Adipocyte (in vitro differentiated cells): ENCODE measurements at regions not wholly inside any gene's neighbourhood (a gene's known extent, or its start where the extent isn't known, plus 50 kb on each side); places are given as distances from the start of the nearest gene placed in this dataset.
"Not testable (repeated sequence)": the region's sequence is repeated elsewhere in the genome, so short reads cannot be mapped to it uniquely, and the experiment has no call there.

Experiments
- DNase-seq: peaks from one replicate; pipeline ENCODE4 v3.0.0-alpha.2; 2015; ENCODE audit warnings: low read depth
- H3K27me3 ChIP-seq: replicated peaks from 2 replicates; pipeline ENCODE4 v1.7.0; 2013; ENCODE audit warnings: mild to moderate bottlenecking, low read length, moderate library complexity; ENCODE audit not compliant: control insufficient read depth, insufficient read depth
- H3K36me3 ChIP-seq: 2 replicates; pipeline ENCODE4 v1.7.0; 2013; ENCODE audit warnings: low read length, mild to moderate bottlenecking, moderate library complexity; ENCODE audit not compliant: control insufficient read depth, insufficient read depth, severe bottlenecking
- H3K4me1 ChIP-seq: 2 replicates; pipeline ENCODE4 v1.7.0; 2013; ENCODE audit warnings: mild to moderate bottlenecking, low read length, moderate library complexity; ENCODE audit not compliant: control insufficient read depth, insufficient read depth
- H3K4me3 ChIP-seq: 2 replicates; pipeline ENCODE4 v1.7.0; 2013; ENCODE audit warnings: mild to moderate bottlenecking, low read length, moderate library complexity
- H3K9ac ChIP-seq: 2 replicates; pipeline ENCODE4 v1.7.0; 2013; ENCODE audit warnings: mild to moderate bottlenecking, low read length, moderate library complexity
- H3K9me3 ChIP-seq: 2 replicates; pipeline ENCODE4 v1.7.0; 2013; ENCODE audit warnings: mild to moderate bottlenecking, low read length, moderate library complexity; ENCODE audit not compliant: control insufficient read depth

GRCh38 chr10:91096274-91096673 lies 124.2 kb upstream of the PCGF5 start:
- Histone ChIP-seq H3K9ac (no peak overlapping the region), H3K9me3 (peaks cover 24% of the 10 kb centered on the region), H3K36me3 (no peaks in the 10 kb centered on the region), H3K4me1 (peaks cover under 1% of the 10 kb centered on the region), H3K4me3 (no peak overlapping the region), H3K27me3 (peaks cover 4% of the 10 kb centered on the region)
- DNase-seq, result no peak

- no peak for DNase-seq
- H3K4me3 ChIP-seq, result no peak overlapping the region
- H3K27me3 ChIP-seq, result peaks cover 14% of the 10 kb centered on the region
- H3K4me1 ChIP-seq, result no peaks in the 10 kb centered on the region
- H3K9me3 ChIP-seq, result peaks cover 24% of the 10 kb centered on the region
- no peak overlapping the region for H3K9ac ChIP-seq
- H3K36me3 ChIP-seq, result no peaks in the 10 kb centered on the region
Observed at GRCh38 chr10:91097313-91097712, 123.2 kb upstream of the PCGF5 start.

GRCh38 chr10:91098021-91098420 lies 122.4 kb upstream of the PCGF5 start:
- Histone ChIP-seq H3K9me3 (peaks cover 24% of the 10 kb centered on the region), H3K27me3 (peaks cover 20% of the 10 kb centered on the region)
- not testable (repeated sequence) for H3K9ac ChIP-seq, H3K36me3 ChIP-seq, H3K4me3 ChIP-seq, H3K4me1 ChIP-seq, DNase-seq

GRCh38 chr10:91103384-91104192 lies 116.9 kb upstream of the PCGF5 start:
- H3K9me3 ChIP-seq, result peaks cover 7% of the 10 kb centered on the region
- no peak for DNase-seq
- no peak overlapping the region for H3K9ac ChIP-seq
- no peaks in the 10 kb centered on the region for H3K36me3 ChIP-seq
- peaks cover 5% of the 10 kb centered on the region for H3K4me1 ChIP-seq
- no peak overlapping the region for H3K4me3 ChIP-seq
- H3K27me3 ChIP-seq, result peaks cover 47% of the 10 kb centered on the region

GRCh38 chr10:91104193-91105041 lies 116.0 kb upstream of the PCGF5 start:
- Histone ChIP-seq H3K4me3 (no peak overlapping the region), H3K4me1 (peaks cover 5% of the 10 kb centered on the region), H3K9ac (no peak overlapping the region), H3K27me3 (peaks cover 47% of the 10 kb centered on the region), H3K36me3 (no peaks in the 10 kb centered on the region), H3K9me3 (peaks cover 4% of the 10 kb centered on the region)
- DNase-seq, result no peak

- H3K9me3 ChIP-seq, result peaks cover 4% of the 10 kb centered on the region
- H3K27me3 ChIP-seq, result peaks cover 43% of the 10 kb centered on the region
- no peaks in the 10 kb centered on the region for H3K36me3 ChIP-seq
- no peak overlapping the region for H3K9ac ChIP-seq
- H3K4me3 ChIP-seq, result no peak overlapping the region
- H3K4me1 ChIP-seq, result peaks cover 5% of the 10 kb centered on the region
- DNase-seq, result no peak
Observed at GRCh38 chr10:91105269-91105668, 115.2 kb upstream of the PCGF5 start.

- H3K4me1 ChIP-seq, result peaks cover 3% of the 10 kb centered on the region
- H3K9me3 ChIP-seq, result peaks cover 4% of the 10 kb centered on the region
- no peaks in the 10 kb centered on the region for H3K36me3 ChIP-seq
- no peak overlapping the region for H3K9ac ChIP-seq
- H3K4me3 ChIP-seq, result no peak overlapping the region
- DNase-seq, result no peak
- H3K27me3 ChIP-seq, result peaks cover 19% of the 10 kb centered on the region
Observed at GRCh38 chr10:91108820-91109219, 111.6 kb upstream of the PCGF5 start.

GRCh38 chr10:91111060-91111459 lies 109.4 kb upstream of the PCGF5 start:
- no peaks in the 10 kb centered on the region for H3K4me1 ChIP-seq
- peaks cover 4% of the 10 kb centered on the region for H3K9me3 ChIP-seq
- H3K27me3 ChIP-seq, result no peaks in the 10 kb centered on the region
- H3K9ac ChIP-seq, result no peak overlapping the region
- no peak for DNase-seq
- H3K36me3 ChIP-seq, result no peaks in the 10 kb centered on the region
- H3K4me3 ChIP-seq, result no peak overlapping the region

- no peak overlapping the region for H3K9ac ChIP-seq
- no peak for DNase-seq
- no peaks in the 10 kb centered on the region for H3K4me1 ChIP-seq
Observed at GRCh38 chr10:91115618-91116390, 104.7 kb upstream of the PCGF5 start.

GRCh38 chr10:91117505-91117904 lies 103.0 kb upstream of the PCGF5 start:
- Histone ChIP-seq H3K36me3 (no peaks in the 10 kb centered on the region), H3K27me3 (peaks cover 9% of the 10 kb centered on the region), H3K9ac (no peak overlapping the region), H3K4me1 (no peaks in the 10 kb centered on the region), H3K4me3 (no peak overlapping the region), H3K9me3 (no peaks in the 10 kb centered on the region)
- DNase-seq, result no peak

More at GRCh38 chr10:91115618-91116390, 104.7 kb upstream of the PCGF5 start:
- Histone ChIP-seq H3K27me3 (peaks cover 9% of the 10 kb centered on the region), H3K36me3 (no peaks in the 10 kb centered on the region), H3K4me3 (no peak overlapping the region), H3K9me3 (no peaks in the 10 kb centered on the region)

- H3K9me3 ChIP-seq, result no peaks in the 10 kb centered on the region
- H3K4me1 ChIP-seq, result no peaks in the 10 kb centered on the region
- peaks cover 9% of the 10 kb centered on the region for H3K27me3 ChIP-seq
- H3K36me3 ChIP-seq, result no peaks in the 10 kb centered on the region
- no peak overlapping the region for H3K9ac ChIP-seq
- no peak overlapping the region for H3K4me3 ChIP-seq
- no peak for DNase-seq
Observed at GRCh38 chr10:91120348-91120747, 100.1 kb upstream of the PCGF5 start.
